Fibroblast of pulmonary artery (primary cell): ENCODE measurements at regions not wholly inside any gene's neighbourhood (a gene's known extent, or its start where the extent isn't known, plus 50 kb on each side); places are given as distances from the start of the nearest gene placed in this dataset.

Experiments used
- DNase-seq: peaks from one replicate; pipeline ENCODE4 v3.0.0-alpha.2; 2010; ENCODE audit warnings: low read depth
- H3K4me3 ChIP-seq: replicated peaks from 2 replicates; pipeline ENCODE4 v1.5.1; 2011; ENCODE audit warnings: low read depth, mild to moderate bottlenecking, control low read depth, low read length, moderate library complexity
- CTCF ChIP-seq: IDR thresholded peaks from 2 replicates; pipeline ENCODE4 v1.5.1; 2011; ENCODE audit warnings: mild to moderate bottlenecking, control low read depth, low read length, inconsistent platforms; ENCODE audit errors: missing control alignments

- DNase-seq: no peak
- TF ChIP-seq CTCF: no peak
- no peak overlapping the region for H3K4me3 ChIP-seq
These were observed 878.7 kb upstream of the SLITRK1 start for GRCh38 chr13:84760956-84761355.

GRCh38 chr13:84749126-84749525 lies 866.9 kb upstream of the SLITRK1 start:
- TF ChIP-seq CTCF: no peak
- no peak for DNase-seq
- H3K4me3 ChIP-seq: no peak overlapping the region

- H3K4me3 ChIP-seq: no peak overlapping the region
- no peak for TF ChIP-seq CTCF
- DNase-seq: no peak
These were observed 862.8 kb upstream of the SLITRK1 start for GRCh38 chr13:84745051-84745551.

- no peak for TF ChIP-seq CTCF
- H3K4me3 ChIP-seq: no peak overlapping the region
These were observed 861.9 kb upstream of the SLITRK1 start for GRCh38 chr13:84744203-84744602.

GRCh38 chr13:84741253-84741652 lies 859.0 kb upstream of the SLITRK1 start:
- no peak overlapping the region for H3K4me3 ChIP-seq
- no peak for TF ChIP-seq CTCF
- no peak for DNase-seq

More at GRCh38 chr13:84744203-84744602, 861.9 kb upstream of the SLITRK1 start:
- DNase-seq: no peak

- DNase-seq: no peak
- no peak for TF ChIP-seq CTCF
- no peak overlapping the region for H3K4me3 ChIP-seq
These were observed 856.7 kb upstream of the SLITRK1 start for GRCh38 chr13:84739021-84739420.

- TF ChIP-seq CTCF: no peak
- no peak for DNase-seq
- no peak overlapping the region for H3K4me3 ChIP-seq
These were observed 855.4 kb upstream of the SLITRK1 start for GRCh38 chr13:84737661-84738060.
